Hepatocyte (in vitro differentiated cells): ENCODE measurements at regions not wholly inside any gene's neighbourhood (a gene's known extent, or its start where the extent isn't known, plus 50 kb on each side); places are given as distances from the start of the nearest gene placed in this dataset.

ENCODE experiments used
- DNase-seq: peaks from one replicate; pipeline ENCODE4 v3.0.0-alpha.2; 2016; ENCODE audit warnings: low spot score
- H2AFZ ChIP-seq: fragments of 200-600 bp; sonication (generic); 2 replicates; pipeline ENCODE4 v1.6.0; 2016; ENCODE audit warnings: antibody characterized with exemption, mild to moderate bottlenecking
- H3K27ac ChIP-seq: fragments of 200-600 bp; sonication (generic); 2 replicates; pipeline ENCODE4 v1.5.1; 2016; ENCODE audit warnings: mild to moderate bottlenecking
- H3K27me3 ChIP-seq: fragments of 200-600 bp; sonication (generic); 2 replicates; pipeline ENCODE4 v1.6.1; 2016
- H3K36me3 ChIP-seq: fragments of 200-600 bp; sonication (generic); replicated peaks from 2 replicates; pipeline ENCODE4 v1.5.1; 2016; ENCODE audit warnings: low read depth; ENCODE audit not compliant: insufficient read depth
- H3K4me1 ChIP-seq: fragments of 200-600 bp; sonication (generic); 2 replicates; pipeline ENCODE4 v1.5.1; 2016; ENCODE audit warnings: mild to moderate bottlenecking, moderate library complexity; ENCODE audit not compliant: insufficient read depth
- H3K4me2 ChIP-seq: fragments of 200-600 bp; sonication (generic); 2 replicates; pipeline ENCODE4 v1.6.0; 2016
- H3K4me3 ChIP-seq: fragments of 200-600 bp; sonication (generic); 2 replicates; pipeline ENCODE4 v1.5.1; 2016; ENCODE audit warnings: mild to moderate bottlenecking
- H3K79me2 ChIP-seq: fragments of 200-600 bp; sonication (generic); 2 replicates; pipeline ENCODE4 v1.6.0; 2017; ENCODE audit warnings: mild to moderate bottlenecking
- H3K9me2 ChIP-seq: fragments of 200-600 bp; sonication (generic); replicated peaks from 2 replicates; pipeline ENCODE4 v1.6.0; 2017; ENCODE audit warnings: mild to moderate bottlenecking; ENCODE audit not compliant: insufficient read depth
- H3K9me3 ChIP-seq: fragments of 200-600 bp; sonication (generic); 2 replicates; pipeline ENCODE4 v1.5.1; 2016; ENCODE audit warnings: low read depth, mild to moderate bottlenecking
- H4K20me1 ChIP-seq: fragments of 200-600 bp; sonication (generic); 2 replicates; pipeline ENCODE4 v1.6.0; 2016; ENCODE audit warnings: mild to moderate bottlenecking; ENCODE audit not compliant: insufficient read depth, poor library complexity, severe bottlenecking
- CTCF ChIP-seq: fragments of 200-600 bp; sonication (generic); IDR thresholded peaks from 2 replicates; pipeline ENCODE4 v1.5.1; 2016; ENCODE audit warnings: antibody characterized with exemption, mild to moderate bottlenecking; ENCODE audit not compliant: poor library complexity
- EZH2 ChIP-seq: fragments of 200-600 bp; sonication (generic); IDR thresholded peaks from 2 replicates; pipeline ENCODE4 v1.6.1; 2016; ENCODE audit warnings: antibody characterized with exemption, mild to moderate bottlenecking, borderline replicate concordance
- EZH2phosphoT487 ChIP-seq: fragments of 200-600 bp; sonication (generic); IDR thresholded peaks from one replicate; pipeline ENCODE4 v1.6.1; 2018; ENCODE audit warnings: antibody characterized with exemption, mild to moderate bottlenecking, low read depth, moderate library complexity; ENCODE audit not compliant: unreplicated experiment, severe bottlenecking
- WGBS: methylation state at CpG from one replicate; pipeline ENCODE4 v1.1.6; 2016; ENCODE audit warnings: low lambda C conversion rate; ENCODE audit errors: missing lambda C conversion rate; 5-methylcytosine and 5-hydroxymethylcytosine counted together

DNA sequence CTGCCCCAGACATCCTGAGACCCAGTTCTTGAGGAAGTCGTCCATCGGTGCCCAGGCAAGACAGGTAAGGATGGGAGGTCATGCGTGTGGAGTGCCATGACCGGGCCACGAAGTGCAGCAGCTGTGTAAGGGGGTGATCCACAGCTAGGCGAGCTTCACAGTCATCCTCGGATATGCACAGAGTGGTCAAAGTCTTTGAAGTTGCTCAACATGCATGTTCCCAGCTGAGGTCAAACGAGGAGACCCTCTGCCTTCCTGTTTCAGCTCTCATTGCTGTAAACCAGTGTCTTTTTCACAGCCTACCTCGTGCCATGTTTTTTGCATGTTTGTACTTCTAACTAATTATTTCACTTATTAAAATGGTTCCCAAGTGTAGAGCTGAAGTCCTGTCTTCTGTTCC, 109.9 kb upstream of the TBL1X start:
- H3K36me3 ChIP-seq, result no peaks in the 10 kb centered on the region
- no peaks in the 10 kb centered on the region for H3K27me3 ChIP-seq
- H3K27ac ChIP-seq, result no peak overlapping the region
- WGBS, result 81% methylated on average over 9 of the region's 9 CpGs
- H3K9me2 ChIP-seq, result no peaks in the 10 kb centered on the region
- no peaks in the 10 kb centered on the region for H3K79me2 ChIP-seq
- no peaks in the 10 kb centered on the region for H3K4me1 ChIP-seq
- no peaks in the 10 kb centered on the region for H3K9me3 ChIP-seq
- TF ChIP-seq EZH2phosphoT487, result no peak
- no peak for TF ChIP-seq CTCF
- DNase-seq, result no peak
- H3K4me3 ChIP-seq, result no peak overlapping the region
- H2AFZ ChIP-seq, result no peak overlapping the region
- no peak overlapping the region for H3K4me2 ChIP-seq
- H4K20me1 ChIP-seq, result no peaks in the 10 kb centered on the region

GRCh38 chrX:9355739-9356138, 109.1 kb upstream of the TBL1X start:
- H2AFZ ChIP-seq, result no peak overlapping the region
- no peak overlapping the region for H3K4me3 ChIP-seq
- TF ChIP-seq EZH2phosphoT487, result no peak
- TF ChIP-seq EZH2, result no peak
- TF ChIP-seq CTCF, result no peak
- 80% methylated on average over 9 of the region's 9 CpGs for WGBS
- H3K27ac ChIP-seq, result no peak overlapping the region
- no peaks in the 10 kb centered on the region for H3K4me1 ChIP-seq
- no peaks in the 10 kb centered on the region for H3K27me3 ChIP-seq
- H3K9me2 ChIP-seq, result no peaks in the 10 kb centered on the region
- no peak overlapping the region for H3K4me2 ChIP-seq
- no peak for DNase-seq
- H3K9me3 ChIP-seq, result no peaks in the 10 kb centered on the region
- no peaks in the 10 kb centered on the region for H4K20me1 ChIP-seq
- no peaks in the 10 kb centered on the region for H3K36me3 ChIP-seq
- no peaks in the 10 kb centered on the region for H3K79me2 ChIP-seq

DNA sequence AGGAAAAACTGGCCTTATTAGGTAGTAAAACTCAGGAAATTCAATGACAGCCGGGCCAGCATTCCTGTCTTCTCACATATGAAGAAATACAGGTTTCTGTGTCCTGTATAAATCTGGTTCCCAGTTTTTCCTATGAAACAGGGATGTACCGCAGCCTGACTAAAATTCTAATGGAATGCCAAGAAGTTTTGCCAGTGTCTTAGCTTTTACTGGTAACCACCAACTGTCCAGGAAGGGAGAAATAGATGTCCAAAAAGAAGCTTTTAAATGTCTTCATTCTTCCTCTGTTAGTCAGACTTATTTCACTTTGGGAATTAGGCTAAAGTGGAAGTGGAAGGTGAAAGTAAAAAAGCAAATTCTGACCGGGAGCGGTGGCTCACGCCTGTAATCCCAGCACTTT, 108.0 kb upstream of the TBL1X start:
- 77% methylated on average over 5 of the region's 5 CpGs for WGBS

More for the DNA sequence above, 108.0 kb upstream of the TBL1X start:
- Histone ChIP-seq H3K27ac (no peak overlapping the region), H3K36me3 (no peaks in the 10 kb centered on the region), H3K9me3 (no peaks in the 10 kb centered on the region), H3K4me1 (no peaks in the 10 kb centered on the region), H3K4me2 (no peak overlapping the region), H3K9me2 (no peaks in the 10 kb centered on the region), H2AFZ (no peak overlapping the region), H3K4me3 (no peak overlapping the region), H3K27me3 (no peaks in the 10 kb centered on the region), H3K79me2 (no peaks in the 10 kb centered on the region), H4K20me1 (no peaks in the 10 kb centered on the region)
- no peak for DNase-seq
- TF ChIP-seq EZH2phosphoT487 (no peak), EZH2 (no peak), CTCF (no peak)
